ENCODE measurements at regions not wholly inside any gene's neighbourhood (a gene's known extent, or its start where the extent isn't known, plus 50 kb on each side); places are given as distances from the start of the nearest gene placed in this dataset.
"Not testable (repeated sequence)": the region's sequence is repeated elsewhere in the genome, so short reads cannot be mapped to it uniquely, and the experiment has no call there.

DNA sequence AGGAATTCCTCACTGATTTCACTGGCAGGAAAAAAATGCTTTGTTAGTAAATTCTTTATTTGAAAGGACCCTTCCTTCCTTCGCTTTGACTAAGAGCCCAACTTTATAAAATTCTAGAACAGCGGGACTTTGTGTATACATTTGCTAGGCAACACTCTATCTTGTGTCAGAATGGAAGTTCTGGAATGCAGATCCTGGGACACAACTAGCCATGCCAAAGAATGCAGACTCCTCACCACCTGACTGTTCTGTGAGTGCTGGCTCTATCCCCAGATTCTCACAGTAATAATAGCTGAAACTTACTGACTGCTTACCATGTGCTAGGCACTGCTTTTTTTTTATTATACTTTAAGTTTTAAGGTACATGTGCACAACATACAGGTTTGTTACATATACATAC, 73.3 kb upstream of the ZDHHC15 start:
- Histone ChIP-seq H3K9ac (no peak overlapping the region), H3K4me1 (no peaks in the 10 kb centered on the region), H3K4me2 (ENCODE audit: low read length) (no peak overlapping the region), H3K4me3 (ENCODE audit: low read depth, low read length) (no peak overlapping the region), H2AFZ (no peak overlapping the region), H3K27me3 (ENCODE audit: control insufficient read depth, insufficient read depth, low read length) (no peaks in the 10 kb centered on the region), H3K36me3 (ENCODE audit: control insufficient read depth, insufficient read depth, low read length) (no peaks in the 10 kb centered on the region), H3K27ac (no peak overlapping the region), H3K9me3 (ENCODE audit: control insufficient read depth, low read length) (no peaks in the 10 kb centered on the region), H3K79me2 (no peaks in the 10 kb centered on the region)
- TF ChIP-seq, protein P1, sequence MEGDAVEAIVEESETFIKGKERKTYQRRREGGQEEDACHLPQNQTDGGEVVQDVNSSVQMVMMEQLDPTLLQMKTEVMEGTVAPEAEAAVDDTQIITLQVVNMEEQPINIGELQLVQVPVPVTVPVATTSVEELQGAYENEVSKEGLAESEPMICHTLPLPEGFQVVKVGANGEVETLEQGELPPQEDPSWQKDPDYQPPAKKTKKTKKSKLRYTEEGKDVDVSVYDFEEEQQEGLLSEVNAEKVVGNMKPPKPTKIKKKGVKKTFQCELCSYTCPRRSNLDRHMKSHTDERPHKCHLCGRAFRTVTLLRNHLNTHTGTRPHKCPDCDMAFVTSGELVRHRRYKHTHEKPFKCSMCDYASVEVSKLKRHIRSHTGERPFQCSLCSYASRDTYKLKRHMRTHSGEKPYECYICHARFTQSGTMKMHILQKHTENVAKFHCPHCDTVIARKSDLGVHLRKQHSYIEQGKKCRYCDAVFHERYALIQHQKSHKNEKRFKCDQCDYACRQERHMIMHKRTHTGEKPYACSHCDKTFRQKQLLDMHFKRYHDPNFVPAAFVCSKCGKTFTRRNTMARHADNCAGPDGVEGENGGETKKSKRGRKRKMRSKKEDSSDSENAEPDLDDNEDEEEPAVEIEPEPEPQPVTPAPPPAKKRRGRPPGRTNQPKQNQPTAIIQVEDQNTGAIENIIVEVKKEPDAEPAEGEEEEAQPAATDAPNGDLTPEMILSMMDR (IDR thresholded peaks at IDR 0.05), result no peak

DNA sequence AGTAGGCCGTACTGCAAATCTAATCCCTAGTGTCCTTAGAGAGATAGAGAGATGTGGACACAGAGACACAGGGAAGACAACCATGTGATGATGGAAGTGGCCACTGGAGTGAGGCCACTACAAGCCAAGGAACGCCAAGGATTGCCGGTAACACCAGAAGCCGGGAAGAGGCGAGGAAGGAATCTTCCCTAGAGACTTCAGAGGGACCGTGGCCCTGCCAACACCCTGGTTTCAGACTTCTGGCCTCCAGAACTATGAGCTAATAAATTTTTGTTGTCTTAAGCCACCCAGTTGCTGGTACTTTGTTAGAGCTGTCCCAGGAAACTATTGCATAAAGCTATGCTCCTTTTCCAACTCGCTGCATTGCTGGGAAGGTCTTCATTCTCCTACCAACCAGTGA, 70.3 kb upstream of the ZDHHC15 start:
- not testable (repeated sequence) for H3K9me3 ChIP-seq (ENCODE audit: control insufficient read depth, low read length); H3K36me3 ChIP-seq (ENCODE audit: control insufficient read depth, insufficient read depth, low read length); H3K4me2 ChIP-seq (ENCODE audit: low read length); H3K9ac ChIP-seq; H3K27me3 ChIP-seq (ENCODE audit: control insufficient read depth, insufficient read depth, low read length); H3K27ac ChIP-seq; H3K79me2 ChIP-seq; H3K4me3 ChIP-seq (ENCODE audit: low read depth, low read length); H3K4me1 ChIP-seq; H2AFZ ChIP-seq

DNA sequence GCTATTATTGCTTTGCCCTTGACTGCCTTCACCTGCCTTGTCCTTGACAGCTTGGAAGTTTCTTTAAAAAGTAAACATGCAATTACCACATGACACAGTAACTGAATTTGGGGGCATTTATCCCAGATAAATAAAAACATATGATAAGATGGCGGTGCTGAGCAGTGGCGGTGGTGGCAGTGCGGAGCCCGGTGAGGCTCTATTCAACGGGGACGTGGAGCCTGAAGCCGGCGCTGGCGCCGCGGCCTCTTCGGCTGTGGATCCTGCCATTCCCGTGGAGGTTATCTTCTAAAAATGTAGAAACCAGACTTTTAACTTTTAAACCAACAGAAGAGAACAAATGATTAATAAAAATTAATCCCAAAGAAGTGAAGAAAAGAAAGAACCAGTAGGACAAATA, 59.7 kb upstream of the ZDHHC15 start:
- no peaks in the 10 kb centered on the region for H3K9me3 ChIP-seq (ENCODE audit: control insufficient read depth, low read length)
- H3K9ac ChIP-seq, result no peak overlapping the region
- no peak overlapping the region for H3K4me3 ChIP-seq (ENCODE audit: low read depth, low read length)
- TF ChIP-seq, protein P1 (IDR thresholded peaks at IDR 0.05), result no peak
- H2AFZ ChIP-seq, result no peak overlapping the region
- H3K4me2 ChIP-seq (ENCODE audit: low read length), result no peak overlapping the region
- no peak overlapping the region for H3K27ac ChIP-seq
- no peaks in the 10 kb centered on the region for H3K27me3 ChIP-seq (ENCODE audit: control insufficient read depth, insufficient read depth, low read length)
- H3K79me2 ChIP-seq, result no peaks in the 10 kb centered on the region
- H3K4me1 ChIP-seq, result no peaks in the 10 kb centered on the region
- no peaks in the 10 kb centered on the region for H3K36me3 ChIP-seq (ENCODE audit: control insufficient read depth, insufficient read depth, low read length)

Measured in parathyroid adenoma (tissue), 2 donors.